ENCODE measurements at regions not wholly inside any gene's neighbourhood (a gene's known extent, or its start where the extent isn't known, plus 50 kb on each side); places are given as distances from the start of the nearest gene placed in this dataset.

DNA sequence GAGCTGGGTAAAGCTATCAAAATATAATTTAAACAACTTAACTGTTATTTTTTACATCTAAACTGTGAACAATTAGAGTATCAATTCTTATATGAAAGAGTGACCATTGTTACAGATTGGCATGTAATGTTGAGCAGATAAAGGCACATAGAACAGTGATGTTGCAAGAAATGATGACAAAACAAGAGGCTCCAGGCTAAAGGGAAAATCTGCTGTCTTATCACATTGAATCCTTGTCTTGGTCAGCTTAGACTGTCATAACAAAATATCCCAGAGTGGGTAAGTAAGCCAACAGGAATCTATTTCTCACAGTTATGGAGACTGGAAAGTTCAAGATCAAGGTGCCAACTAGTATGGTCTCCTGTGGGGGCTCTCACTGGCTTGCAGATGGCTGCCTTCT, 154.1 kb upstream of the PPP3CA start:
- TF ChIP-seq MXI1 (conservative IDR thresholded peaks at IDR 0.05; ENCODE audit: poor library complexity, severe bottlenecking) (no peak), EZH2 (IDR thresholded peaks at IDR 0.05; ENCODE audit: borderline replicate concordance, insufficient read depth, low read length, poor library complexity, severe bottlenecking) (no peak), CTCF (IDR thresholded peaks at IDR 0.05; ENCODE audit: poor library complexity, severe bottlenecking) (no peak), RAD21 (conservative IDR thresholded peaks at IDR 0.05) (no peak), SMC3 (conservative IDR thresholded peaks at IDR 0.05; ENCODE audit: poor library complexity) (no peak), TAF1 (IDR thresholded peaks at IDR 0.05; ENCODE audit: low read depth) (no peak), REST (IDR thresholded peaks at IDR 0.05; ENCODE audit: borderline replicate concordance) (no peak), POLR2AphosphoS5 (IDR thresholded peaks at IDR 0.05) (no peak), EP300 (conservative IDR thresholded peaks at IDR 0.05; ENCODE audit: poor library complexity, severe bottlenecking) (no peak)
